Activated CD4-positive, alpha-beta memory T cell treated with anti-CD3 and anti-CD28 coated beads, Interleukin-2, amount 10 ng/mL, durations not matched to agents 7 days and 5 days (primary cell): ENCODE measurements at regions not wholly inside any gene's neighbourhood (a gene's known extent, or its start where the extent isn't known, plus 50 kb on each side); places are given as distances from the start of the nearest gene placed in this dataset.

Source experiments
- CTCF ChIA-PET: fragments of 350-600 bp; sonication (Branson Sonifier 250); formaldehyde crosslinking; loops from one replicate; lab custom pipeline; 2021; ENCODE audit warnings: antibody characterized with exemption, inconsistent platforms; lab: Charles Lee
- POLR2A ChIA-PET: fragments of 350-600 bp; sonication (Branson Sonifier 250); formaldehyde crosslinking; loops from one replicate; lab custom pipeline; 2021; ENCODE audit warnings: antibody characterized with exemption; lab: Charles Lee
- DNase-seq: peaks from one replicate; pipeline ENCODE4 v3.0.0-alpha.2; 2020
- H3K27ac Mint-ChIP-seq: one replicate; pipeline ENCODE4 v1.8.0; 2021; ENCODE audit warnings: mild to moderate bottlenecking, mixed read lengths
- H3K27me3 Mint-ChIP-seq: one replicate; pipeline ENCODE4 v1.8.0; 2021; ENCODE audit warnings: mixed read lengths
- H3K36me3 Mint-ChIP-seq: one replicate; pipeline ENCODE4 v1.8.0; 2021; ENCODE audit warnings: low read depth, mixed read lengths
- H3K4me1 Mint-ChIP-seq: one replicate; pipeline ENCODE4 v1.8.0; 2021; ENCODE audit warnings: mixed read lengths
- H3K4me3 Mint-ChIP-seq: one replicate; pipeline ENCODE4 v1.8.0; 2021; ENCODE audit warnings: mild to moderate bottlenecking, mixed read lengths
- H3K9me3 Mint-ChIP-seq: one replicate; pipeline ENCODE4 v1.8.0; 2021; ENCODE audit warnings: mixed read lengths

GRCh38 chr12:111178181-111179081, 190.5 kb downstream of the PHETA1 start:
- ChIA-PET POLR2A (no interaction called here), CTCF (no interaction called here)
- H3K9me3 Mint-ChIP-seq = no peaks in the 10 kb centered on the region
- no peak for DNase-seq
- H3K4me3 Mint-ChIP-seq = no peak overlapping the region
- H3K27ac Mint-ChIP-seq = no peak overlapping the region
- H3K36me3 Mint-ChIP-seq = no peaks in the 10 kb centered on the region
- H3K27me3 Mint-ChIP-seq = peaks cover 27% of the 10 kb centered on the region
- H3K4me1 Mint-ChIP-seq = peaks cover 2% of the 10 kb centered on the region

- Mint-ChIP-seq H3K4me1 (peaks cover 2% of the 10 kb centered on the region), H3K36me3 (no peaks in the 10 kb centered on the region), H3K27me3 (peaks cover 22% of the 10 kb centered on the region), H3K4me3 (no peak overlapping the region), H3K27ac (no peak overlapping the region), H3K9me3 (no peaks in the 10 kb centered on the region)
- CTCF ChIA-PET = interaction anchor here (0.6 to 1.0 kb wide), 2 partner anchors 8 to 128 kb away, joined by 3 to 4 read pairs; no protein-coding TSS in a partner anchor
- POLR2A ChIA-PET = no interaction called here
- no peak for DNase-seq
Observed at GRCh38 chr12:111175396-111176094, 193.3 kb downstream of the PHETA1 start.

- ChIA-PET POLR2A (no interaction called here), CTCF (interaction anchor here (0.6 to 1.0 kb wide), 2 partner anchors 8 to 127 kb away, joined by 3 to 4 read pairs; no protein-coding TSS in a partner anchor)
- no peak overlapping the region for H3K4me3 Mint-ChIP-seq
Observed at GRCh38 chr12:111174961-111175345, 193.9 kb downstream of the PHETA1 start.

GRCh38 chr12:111174251-111174960, 194.5 kb downstream of the PHETA1 start:
- Mint-ChIP-seq H3K27me3 (peaks cover 18% of the 10 kb centered on the region), H3K9me3 (no peaks in the 10 kb centered on the region), H3K27ac (no peak overlapping the region), H3K36me3 (no peaks in the 10 kb centered on the region), H3K4me3 (no peak overlapping the region), H3K4me1 (peaks cover 2% of the 10 kb centered on the region)
- ChIA-PET POLR2A (no interaction called here), CTCF (no interaction called here)
- no peak for DNase-seq

More at GRCh38 chr12:111174961-111175345, 193.9 kb downstream of the PHETA1 start:
- Mint-ChIP-seq H3K27ac (no peak overlapping the region), H3K36me3 (no peaks in the 10 kb centered on the region), H3K9me3 (no peaks in the 10 kb centered on the region), H3K27me3 (peaks cover 18% of the 10 kb centered on the region), H3K4me1 (peaks cover 2% of the 10 kb centered on the region)
- DNase-seq = no peak

GRCh38 chr12:111173836-111174235, 195.1 kb downstream of the PHETA1 start:
- Mint-ChIP-seq H3K36me3 (no peaks in the 10 kb centered on the region), H3K27me3 (peaks cover 18% of the 10 kb centered on the region), H3K9me3 (no peaks in the 10 kb centered on the region), H3K4me1 (peaks cover 2% of the 10 kb centered on the region), H3K27ac (no peak overlapping the region), H3K4me3 (no peak overlapping the region)
- ChIA-PET POLR2A (no interaction called here), CTCF (no interaction called here)
- DNase-seq = no peak

GRCh38 chr12:111173391-111173790, 195.5 kb downstream of the PHETA1 start:
- Mint-ChIP-seq H3K9me3 (no peaks in the 10 kb centered on the region), H3K36me3 (no peaks in the 10 kb centered on the region), H3K4me1 (peaks cover 2% of the 10 kb centered on the region), H3K27ac (no peak overlapping the region), H3K27me3 (peaks cover 18% of the 10 kb centered on the region), H3K4me3 (no peak overlapping the region)
- POLR2A ChIA-PET = no interaction called here
- no peak for DNase-seq
- CTCF ChIA-PET = no interaction called here

GRCh38 chr12:111172786-111173185, 196.1 kb downstream of the PHETA1 start:
- DNase-seq = no peak
- Mint-ChIP-seq H3K4me3 (no peak overlapping the region), H3K4me1 (peaks cover 5% of the 10 kb centered on the region), H3K9me3 (no peaks in the 10 kb centered on the region), H3K27me3 (peaks cover 18% of the 10 kb centered on the region), H3K27ac (no peak overlapping the region), H3K36me3 (no peaks in the 10 kb centered on the region)
- ChIA-PET CTCF (no interaction called here), POLR2A (no interaction called here)

GRCh38 chr12:111171832-111172231, 197.1 kb downstream of the PHETA1 start:
- peaks cover 5% of the 10 kb centered on the region for H3K4me1 Mint-ChIP-seq
- POLR2A ChIA-PET = no interaction called here

GRCh38 chr12:111171345-111171744, 197.6 kb downstream of the PHETA1 start:
- Mint-ChIP-seq H3K27ac (no peak overlapping the region), H3K4me3 (no peak overlapping the region), H3K4me1 (peaks cover 5% of the 10 kb centered on the region), H3K9me3 (no peaks in the 10 kb centered on the region), H3K36me3 (no peaks in the 10 kb centered on the region), H3K27me3 (peaks cover 13% of the 10 kb centered on the region)
- no peak for DNase-seq
- CTCF ChIA-PET = no interaction called here
- POLR2A ChIA-PET = no interaction called here

More at GRCh38 chr12:111171832-111172231, 197.1 kb downstream of the PHETA1 start:
- H3K36me3 Mint-ChIP-seq = no peaks in the 10 kb centered on the region
- H3K9me3 Mint-ChIP-seq = no peaks in the 10 kb centered on the region
- no peak overlapping the region for H3K27ac Mint-ChIP-seq
- H3K4me3 Mint-ChIP-seq = no peak overlapping the region
- H3K27me3 Mint-ChIP-seq = peaks cover 16% of the 10 kb centered on the region
- CTCF ChIA-PET = no interaction called here
- no peak for DNase-seq

- ChIA-PET CTCF (no interaction called here), POLR2A (no interaction called here)
- Mint-ChIP-seq H3K4me1 (peaks cover 5% of the 10 kb centered on the region), H3K9me3 (no peaks in the 10 kb centered on the region), H3K36me3 (no peaks in the 10 kb centered on the region), H3K27me3 (peaks cover 11% of the 10 kb centered on the region), H3K4me3 (no peak overlapping the region), H3K27ac (no peak overlapping the region)
- no peak for DNase-seq
Observed at GRCh38 chr12:111170543-111170942, 198.4 kb downstream of the PHETA1 start.

- no peak overlapping the region for H3K27ac Mint-ChIP-seq
- H3K4me1 Mint-ChIP-seq = peaks cover 5% of the 10 kb centered on the region
- no peaks in the 10 kb centered on the region for H3K9me3 Mint-ChIP-seq
- no peak for DNase-seq
- ChIA-PET POLR2A (no interaction called here), CTCF (no interaction called here)
- peaks cover 8% of the 10 kb centered on the region for H3K27me3 Mint-ChIP-seq
- H3K4me3 Mint-ChIP-seq = no peak overlapping the region
- H3K36me3 Mint-ChIP-seq = no peaks in the 10 kb centered on the region
Observed at GRCh38 chr12:111169456-111169855, 199.4 kb downstream of the PHETA1 start.

- Mint-ChIP-seq H3K4me1 (peaks cover 5% of the 10 kb centered on the region), H3K4me3 (no peak overlapping the region), H3K9me3 (no peaks in the 10 kb centered on the region), H3K27me3 (peaks cover 8% of the 10 kb centered on the region), H3K27ac (no peak overlapping the region), H3K36me3 (no peaks in the 10 kb centered on the region)
- ChIA-PET CTCF (no interaction called here), POLR2A (no interaction called here)
- DNase-seq = no peak
Observed at GRCh38 chr12:111169032-111169431, 199.9 kb downstream of the PHETA1 start.
